T47D (cell line): ENCODE measurements at regions not wholly inside any gene's neighbourhood (a gene's known extent, or its start where the extent isn't known, plus 50 kb on each side); places are given as distances from the start of the nearest gene placed in this dataset.

Experiments used
- DNase-seq, 2 experiments: peaks; one replicate each; pipeline versions ENCODE4 v3.0.0 to v3.0.0-alpha.2; 2011 to 2012; ENCODE audit warnings: low read depth in 1 of 2, low spot score in 1 of 2
- JUND ChIP-seq: IDR thresholded peaks from 2 replicates; pipeline ENCODE4 v1.6.1; 2012; ENCODE audit warnings: low read depth
- in situ Hi-C: cut with HindIII; loops from 2 replicates; pipeline ENCODE4 v1.10.0; 2016; ENCODE audit warnings: low sequenced_read_pairs, low pct_unique_long_range_greater_than_20kb

DNA sequence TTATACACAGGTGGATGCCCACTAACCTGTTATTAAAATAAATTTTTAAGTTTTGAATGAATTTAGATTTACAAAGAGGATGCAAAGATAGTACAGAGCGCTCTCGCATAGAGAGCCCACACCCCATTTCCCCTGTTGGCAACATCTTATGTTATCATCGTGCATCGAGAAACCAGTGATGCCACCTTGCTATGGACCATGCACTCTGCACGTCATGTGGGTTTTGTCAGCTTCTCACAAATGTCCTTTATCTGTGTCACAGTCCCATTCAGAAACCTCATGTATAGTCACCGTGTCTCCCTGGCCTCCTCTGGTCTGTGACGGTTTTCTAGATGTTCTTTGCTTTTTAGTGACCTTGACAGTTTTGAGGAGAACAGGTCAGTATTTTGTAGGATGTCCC lies 60.0 kb downstream of the ING1 start:
- in situ Hi-C loops, result no loop called here
- no peak for DNase-seq
- TF ChIP-seq JUND, result no peak

DNA sequence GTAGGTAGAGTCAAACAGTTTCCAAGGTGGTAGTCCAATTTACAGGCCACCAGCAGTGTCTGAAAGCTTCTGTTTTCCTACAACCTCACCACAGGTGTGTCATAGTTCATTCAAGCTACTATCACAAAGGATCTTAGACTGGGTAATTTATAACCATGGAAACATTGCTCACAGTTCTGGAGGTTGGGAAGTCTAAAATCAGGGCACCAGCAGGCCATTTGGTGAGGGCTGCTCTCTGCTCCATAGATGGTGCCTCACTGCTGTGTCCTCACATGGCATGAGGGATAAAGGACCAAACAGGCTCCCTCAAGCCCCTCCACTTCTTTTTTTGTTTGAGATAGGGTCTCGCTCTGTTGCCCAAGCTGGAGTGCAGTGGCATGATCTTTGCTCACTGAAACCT lies 60.6 kb downstream of the ING1 start:
- in situ Hi-C loops, result no loop called here
- TF ChIP-seq JUND, result no peak
- DNase-seq, result no peak

DNA sequence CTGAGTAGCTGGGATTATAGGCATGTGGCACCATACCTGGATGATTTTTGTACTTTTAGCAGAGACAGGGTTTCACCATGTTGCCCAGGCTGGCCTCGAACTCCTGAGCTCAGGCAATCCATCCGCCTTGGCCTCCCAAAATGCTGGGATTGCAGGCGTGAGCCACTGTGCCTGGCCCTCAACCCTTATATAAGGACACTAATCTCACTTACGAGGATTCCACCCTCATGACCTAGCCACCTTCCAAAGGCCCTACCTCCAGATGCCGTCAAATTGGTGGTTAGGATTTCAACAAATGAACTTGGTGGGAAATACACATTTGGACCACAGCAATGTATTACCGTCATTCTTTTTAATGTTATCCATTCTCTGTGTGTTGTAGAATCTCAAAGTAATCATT lies 61.0 kb downstream of the ING1 start:
- no peak for TF ChIP-seq JUND
- in situ Hi-C loops, result no loop called here
- DNase-seq, result no peak

DNA sequence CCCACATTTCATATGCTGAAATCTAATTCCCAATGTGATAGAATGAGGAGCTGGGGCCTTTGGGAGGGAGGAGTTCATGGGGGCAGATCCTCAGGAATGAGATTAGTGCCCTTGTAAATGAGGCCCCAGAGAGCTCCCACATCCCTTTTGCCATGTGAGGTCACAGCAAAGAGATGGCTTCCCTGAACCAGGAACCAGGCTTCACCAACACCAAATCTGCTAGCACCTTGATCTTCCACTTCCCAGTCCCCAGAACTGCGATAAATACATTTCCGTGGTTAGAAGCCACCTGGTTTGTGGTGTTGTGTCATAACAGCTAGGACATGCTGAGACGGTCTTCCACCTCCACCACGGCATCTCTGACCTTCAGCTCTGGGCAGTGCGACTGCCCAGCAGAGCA lies 62.1 kb downstream of the ING1 start:
- no peak for TF ChIP-seq JUND
- no peak for DNase-seq
- in situ Hi-C loops, result no loop called here

DNA sequence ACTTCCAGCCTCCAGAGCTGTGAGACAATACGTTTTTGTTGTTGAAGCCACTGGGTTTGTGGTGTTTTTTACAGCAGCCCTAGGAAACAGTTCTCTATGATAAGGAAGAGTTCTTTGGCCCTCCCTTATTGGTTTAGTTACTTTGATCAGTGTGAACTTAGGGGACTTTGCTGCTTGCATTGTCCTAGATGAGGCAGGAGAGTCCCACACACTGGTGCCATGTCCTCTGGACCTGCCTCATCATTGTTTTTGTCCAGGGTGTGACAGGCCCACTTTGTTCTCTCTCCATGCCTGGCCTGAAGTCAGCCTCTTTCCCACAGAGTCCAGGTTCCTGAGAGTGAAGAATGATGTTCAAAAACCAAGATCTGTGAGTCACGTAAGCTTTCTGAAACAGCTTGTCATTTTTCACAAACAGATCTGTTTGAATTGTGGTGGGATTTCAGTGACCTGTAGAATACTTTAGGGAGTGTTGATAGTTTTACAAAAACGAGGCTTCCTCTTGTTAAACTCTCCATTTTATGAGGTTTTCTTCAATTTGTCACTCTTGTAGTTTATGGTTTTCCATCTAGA lies 63.8 kb downstream of the ING1 start:
- in situ Hi-C loops, result no loop called here
- no peak for DNase-seq
- TF ChIP-seq JUND, result no peak

DNA sequence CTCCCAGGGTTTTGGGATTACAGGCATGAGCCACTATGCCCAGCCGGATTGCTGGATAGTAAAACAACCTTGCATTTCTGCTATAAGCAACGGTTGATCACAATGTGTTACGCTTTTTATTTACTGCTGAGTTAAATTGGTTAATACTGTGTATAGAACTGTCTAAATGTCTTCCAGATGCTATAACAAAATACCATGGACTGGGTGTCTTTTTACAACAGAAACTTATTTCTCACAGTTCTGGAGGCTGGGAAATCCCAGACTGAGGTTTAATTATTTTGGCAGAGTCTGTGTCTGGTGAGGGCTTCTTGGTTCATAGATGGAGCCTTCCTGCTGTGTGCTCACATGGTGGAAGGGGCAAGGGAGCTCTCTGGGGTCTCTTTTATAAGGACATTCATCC lies 65.5 kb downstream of the ING1 start:
- no peak for DNase-seq
- TF ChIP-seq JUND, result no peak
- in situ Hi-C loops, result no loop called here

DNA sequence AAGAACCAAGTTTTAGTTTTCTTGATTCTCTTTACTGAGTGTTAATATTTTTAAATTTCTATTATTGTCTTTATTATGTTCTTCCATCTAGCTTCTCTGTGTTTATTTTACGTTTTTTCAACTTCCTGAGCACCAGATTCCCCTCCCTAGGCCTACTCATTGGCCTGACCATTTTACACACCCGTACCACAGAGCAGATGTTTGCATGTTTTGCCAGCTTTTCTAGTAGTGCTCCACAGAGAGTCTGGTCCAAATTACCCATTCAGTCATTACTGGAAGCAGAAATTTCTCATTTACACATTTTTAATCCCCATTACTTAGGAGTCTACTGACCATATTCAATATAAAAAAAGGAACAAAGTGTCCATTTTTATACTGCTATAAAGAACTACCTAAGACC lies 66.9 kb downstream of the ING1 start:
- in situ Hi-C loops, result no loop called here
- TF ChIP-seq JUND, result no peak
- no peak for DNase-seq

DNA sequence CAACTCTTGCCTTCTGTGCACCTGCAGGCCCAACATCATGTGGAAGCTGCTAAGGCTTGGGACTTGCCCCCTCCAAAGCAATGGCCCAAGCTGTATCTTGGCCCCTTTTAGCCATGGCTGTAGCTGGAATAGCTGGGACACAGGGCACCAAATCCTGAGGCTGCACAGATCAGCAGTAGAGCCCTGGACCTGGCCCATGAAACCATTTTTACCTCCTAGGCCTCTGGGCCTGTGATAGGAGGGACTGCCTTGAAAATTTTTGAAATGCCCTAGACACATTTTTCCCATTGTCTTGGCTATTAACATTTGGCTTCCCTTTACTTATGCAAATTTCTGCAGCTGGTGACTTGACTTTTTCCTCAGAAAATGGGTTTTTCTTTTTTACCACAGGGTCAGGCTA lies 68.7 kb downstream of the ING1 start:
- TF ChIP-seq JUND, result no peak
- in situ Hi-C loops, result no loop called here
- no peak for DNase-seq

DNA sequence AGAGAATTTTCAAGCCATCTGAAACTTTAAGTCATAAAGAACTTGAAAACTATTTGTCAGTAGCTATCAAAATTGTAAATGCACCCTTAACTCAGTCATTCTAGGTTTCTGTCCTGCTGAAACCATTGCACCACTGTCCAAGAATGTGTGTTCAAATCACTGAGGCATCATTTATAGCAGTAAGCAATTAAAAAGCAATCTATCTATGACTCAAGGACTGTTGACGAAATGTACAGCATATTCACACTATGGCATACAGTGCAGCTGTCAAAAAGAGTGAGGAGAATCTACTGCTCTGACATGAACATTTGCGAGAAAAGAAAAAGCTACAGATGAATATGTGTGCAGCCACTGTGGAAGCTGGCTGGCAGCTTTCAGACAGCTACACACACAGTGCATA lies 71.2 kb downstream of the ING1 start:
- no peak for DNase-seq
- in situ Hi-C loops, result no loop called here
- no peak for TF ChIP-seq JUND

DNA sequence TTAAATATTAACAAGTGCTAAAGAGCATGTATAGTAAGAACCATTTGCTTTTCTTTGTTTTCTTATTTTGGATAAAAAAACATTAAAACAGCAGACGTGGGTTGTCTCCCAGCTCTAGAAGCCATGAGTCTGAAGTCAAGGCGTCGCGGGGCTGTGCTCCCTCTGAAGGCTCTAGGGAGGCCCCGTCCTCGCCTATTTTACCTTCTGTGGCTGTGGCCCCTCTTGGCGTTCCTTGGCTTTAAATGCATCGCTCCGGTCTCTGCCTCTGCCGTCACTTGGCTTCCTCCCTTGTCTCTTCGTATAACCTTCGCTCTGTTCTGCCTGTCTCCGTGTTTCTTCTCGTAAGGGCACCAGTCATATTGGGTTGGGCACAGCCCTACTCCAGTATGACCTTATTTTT lies 75.3 kb downstream of the ING1 start:
- in situ Hi-C loops, result no loop called here
- no peak for TF ChIP-seq JUND
- no peak for DNase-seq

DNA sequence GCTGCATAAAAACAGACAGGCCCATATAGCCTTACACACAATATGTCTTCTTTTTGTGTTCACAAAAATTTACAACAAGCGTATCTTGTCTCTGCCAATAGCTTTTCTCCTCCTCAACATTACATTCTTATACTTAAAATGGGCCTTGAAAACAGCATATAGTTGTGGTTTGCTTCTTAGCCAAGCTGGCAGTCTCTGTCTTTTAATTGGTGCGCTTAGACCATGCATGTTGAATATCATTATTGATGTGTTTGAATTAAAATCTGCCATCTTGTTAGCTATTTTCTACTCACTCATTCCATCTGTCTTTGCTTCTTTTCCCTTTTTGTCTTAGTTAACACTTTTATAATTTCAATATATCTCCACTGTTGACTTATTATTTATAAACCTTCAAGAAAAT lies 76.4 kb downstream of the ING1 start:
- no peak for TF ChIP-seq JUND
- in situ Hi-C loops, result no loop called here
- no peak for DNase-seq

DNA sequence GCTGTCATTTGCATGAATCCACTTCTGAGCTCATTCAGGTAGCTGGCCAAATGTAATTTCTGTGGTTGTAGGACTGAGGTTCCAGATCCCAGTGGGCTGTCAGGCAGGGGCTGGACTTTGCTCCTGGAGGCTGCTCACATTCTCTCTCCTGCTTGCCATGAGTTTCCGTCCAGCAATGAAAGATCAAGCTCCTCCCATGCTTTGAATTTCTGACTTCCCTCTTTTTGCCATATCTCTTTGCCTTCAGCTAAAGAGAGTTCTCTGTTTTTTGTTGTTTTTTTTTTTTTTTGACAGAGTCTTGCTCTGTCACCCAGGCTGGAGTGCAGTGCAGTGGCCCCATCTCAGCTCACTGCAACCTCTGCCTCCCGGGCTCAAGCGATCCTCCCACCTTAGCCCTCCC lies 76.9 kb downstream of the ING1 start:
- no peak for TF ChIP-seq JUND
- in situ Hi-C loops, result no loop called here

DNA sequence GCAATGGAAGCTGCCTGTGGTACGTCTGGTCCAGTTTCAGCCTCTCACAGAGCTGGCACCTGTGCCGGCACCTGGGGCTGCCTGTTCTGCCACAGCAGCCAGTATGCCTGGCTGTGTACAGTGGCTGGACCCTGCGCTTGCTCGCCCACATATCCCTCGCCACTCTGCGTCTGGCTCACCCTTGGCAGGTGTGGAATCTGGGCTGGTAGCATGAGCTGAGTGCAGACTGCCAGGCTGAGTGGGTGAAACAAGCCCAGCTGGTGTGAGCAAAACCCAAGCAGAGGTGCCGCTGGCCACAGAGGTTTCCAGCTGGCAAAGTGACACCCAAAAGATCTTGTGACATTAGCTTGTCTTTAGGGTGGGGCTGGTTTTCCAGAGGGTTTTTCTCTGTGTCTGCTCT lies 80.7 kb downstream of the ING1 start:
- in situ Hi-C loops, result no loop called here
- TF ChIP-seq JUND, result no peak
- no peak for DNase-seq

More for the DNA sequence above, 76.9 kb downstream of the ING1 start:
- no peak for DNase-seq

DNA sequence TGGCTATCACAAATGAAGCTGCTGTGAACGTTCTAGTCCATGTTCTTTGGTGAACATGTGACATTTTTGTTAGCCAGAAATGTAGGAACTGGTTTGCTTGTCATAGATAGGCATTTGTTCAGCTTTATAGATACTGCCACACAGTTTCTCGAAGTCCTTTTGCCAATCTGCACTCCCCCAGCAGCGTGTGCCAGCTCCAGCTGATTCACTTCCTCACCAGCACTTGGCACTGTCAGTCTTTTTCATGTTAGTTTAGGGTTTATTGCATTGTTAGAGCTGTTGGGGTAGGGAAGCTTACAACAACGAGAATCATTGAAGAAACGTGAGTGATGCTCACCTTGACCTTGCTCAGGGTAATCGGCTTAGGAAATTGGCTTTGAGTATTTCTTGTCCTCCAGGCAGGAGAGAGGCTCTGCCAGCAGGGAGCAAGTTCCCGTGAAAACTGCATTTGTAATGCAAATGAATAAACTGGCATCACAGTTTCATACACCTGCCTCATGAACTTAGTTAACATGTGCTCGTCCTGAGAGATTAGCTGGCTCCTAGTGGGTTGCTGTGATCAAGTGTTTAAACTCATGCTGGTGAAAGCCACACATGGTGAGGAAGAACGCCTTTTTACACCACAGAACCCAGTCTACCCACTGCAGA lies 83.9 kb downstream of the ING1 start:
- in situ Hi-C loops, result no loop called here
- DNase-seq, result no peak
- TF ChIP-seq JUND, result no peak
